GM10248 (cell line): ENCODE measurements at regions not wholly inside any gene's neighbourhood (a gene's known extent, or its start where the extent isn't known, plus 50 kb on each side); places are given as distances from the start of the nearest gene placed in this dataset.

Experiments
- CTCF ChIA-PET: fragments of 300-600 bp; sonication (Branson Sonifier 250); formaldehyde crosslinking; extraction: SDS; loops from one replicate; lab custom pipeline; 2021; ENCODE audit warnings: antibody characterized with exemption; lab: Yijun Ruan, JAX
- POLR2A ChIA-PET: fragments of 350-650 bp; sonication (Branson Sonifier 250); formaldehyde crosslinking; extraction: SDS; loops from one replicate; lab custom pipeline; 2020; ENCODE audit warnings: antibody characterized with exemption; lab: Yijun Ruan, JAX
- DNase-seq: peaks from one replicate; pipeline ENCODE4 v3.0.0; 2012; ENCODE audit errors: extremely low spot score
- CTCF ChIP-seq: IDR thresholded peaks from 2 replicates; pipeline ENCODE4 v1.5.1; 2012; ENCODE audit warnings: mild to moderate bottlenecking, low read depth; ENCODE audit errors: extremely low read depth, missing control alignments, control extremely low read depth

- ChIA-PET CTCF (no interaction called here), POLR2A (no interaction called here)
- no peak for DNase-seq
- no peak for TF ChIP-seq CTCF
These were observed 123.0 kb downstream of the HAO1 start for GRCh38 chr20:7817286-7817685.

- POLR2A ChIA-PET, result no interaction called here
- TF ChIP-seq CTCF, result no peak
- CTCF ChIA-PET, result no interaction called here
- DNase-seq, result no peak
These were observed 121.8 kb downstream of the HAO1 start for GRCh38 chr20:7818477-7818876.

- ChIA-PET POLR2A (no interaction called here), CTCF (no interaction called here)
- TF ChIP-seq CTCF, result no peak
- no peak for DNase-seq
These were observed 119.4 kb downstream of the HAO1 start for GRCh38 chr20:7820897-7821296.

- ChIA-PET POLR2A (no interaction called here), CTCF (no interaction called here)
- DNase-seq, result no peak
- TF ChIP-seq CTCF, result no peak
These were observed 117.5 kb downstream of the HAO1 start for GRCh38 chr20:7822772-7823171.

- ChIA-PET POLR2A (no interaction called here), CTCF (interaction anchor here (1.8 kb wide), 1 partner anchor 8 kb away, joined by 6 read pairs; no protein-coding TSS in a partner anchor)
- no peak for TF ChIP-seq CTCF
These were observed 111.8 kb downstream of the HAO1 start for GRCh38 chr20:7828437-7828836.

GRCh38 chr20:7829031-7829430 lies 111.2 kb downstream of the HAO1 start:
- no peak for DNase-seq
- no peak for TF ChIP-seq CTCF
- ChIA-PET POLR2A (no interaction called here), CTCF (no interaction called here)

More at GRCh38 chr20:7828437-7828836, 111.8 kb downstream of the HAO1 start:
- DNase-seq, result no peak

GRCh38 chr20:7829776-7830175 lies 110.5 kb downstream of the HAO1 start:
- POLR2A ChIA-PET, result no interaction called here
- no peak for DNase-seq
- TF ChIP-seq CTCF, result no peak

More at GRCh38 chr20:7829776-7830175, 110.5 kb downstream of the HAO1 start:
- CTCF ChIA-PET, result no interaction called here
